ENCODE measurements at regions not wholly inside any gene's neighbourhood (a gene's known extent, or its start where the extent isn't known, plus 50 kb on each side); places are given as distances from the start of the nearest gene placed in this dataset.
"Not testable (repeated sequence)": the region's sequence is repeated elsewhere in the genome, so short reads cannot be mapped to it uniquely, and the experiment has no call there.

DNA sequence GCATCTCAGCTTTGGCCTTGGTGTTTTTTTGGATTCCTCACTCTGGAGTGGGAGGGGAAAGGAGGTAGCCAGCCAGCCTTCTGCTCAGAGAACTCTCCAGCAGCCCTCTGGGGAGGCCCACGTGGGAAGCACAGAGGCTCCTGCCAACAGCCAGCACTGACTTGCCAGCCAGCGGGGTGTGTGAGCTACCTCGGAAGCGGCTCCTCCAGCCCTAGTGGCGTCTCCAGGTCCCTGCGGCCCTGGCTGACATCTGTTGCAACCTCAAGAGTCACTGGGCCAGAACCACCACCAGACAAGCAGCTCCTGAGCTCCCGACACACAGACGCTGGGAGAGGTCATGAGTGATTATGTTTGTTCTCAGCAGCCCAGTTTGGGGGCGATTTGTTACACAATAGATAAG, 180.2 kb upstream of the FZD8 start:
- no peaks in the 10 kb centered on the region for H3K27me3 ChIP-seq (ENCODE audit: insufficient read depth, low read length)
- no peaks in the 10 kb centered on the region for H3K9me3 ChIP-seq (ENCODE audit: low read depth, low read length)
- peak overlapping the region; percentile 49 for H3K4me2 ChIP-seq (ENCODE audit: insufficient read depth, low read length)
- peaks cover 13% of the 10 kb centered on the region for H3K4me1 ChIP-seq (ENCODE audit: insufficient read depth, low read length)
- TF ChIP-seq, protein P1, sequence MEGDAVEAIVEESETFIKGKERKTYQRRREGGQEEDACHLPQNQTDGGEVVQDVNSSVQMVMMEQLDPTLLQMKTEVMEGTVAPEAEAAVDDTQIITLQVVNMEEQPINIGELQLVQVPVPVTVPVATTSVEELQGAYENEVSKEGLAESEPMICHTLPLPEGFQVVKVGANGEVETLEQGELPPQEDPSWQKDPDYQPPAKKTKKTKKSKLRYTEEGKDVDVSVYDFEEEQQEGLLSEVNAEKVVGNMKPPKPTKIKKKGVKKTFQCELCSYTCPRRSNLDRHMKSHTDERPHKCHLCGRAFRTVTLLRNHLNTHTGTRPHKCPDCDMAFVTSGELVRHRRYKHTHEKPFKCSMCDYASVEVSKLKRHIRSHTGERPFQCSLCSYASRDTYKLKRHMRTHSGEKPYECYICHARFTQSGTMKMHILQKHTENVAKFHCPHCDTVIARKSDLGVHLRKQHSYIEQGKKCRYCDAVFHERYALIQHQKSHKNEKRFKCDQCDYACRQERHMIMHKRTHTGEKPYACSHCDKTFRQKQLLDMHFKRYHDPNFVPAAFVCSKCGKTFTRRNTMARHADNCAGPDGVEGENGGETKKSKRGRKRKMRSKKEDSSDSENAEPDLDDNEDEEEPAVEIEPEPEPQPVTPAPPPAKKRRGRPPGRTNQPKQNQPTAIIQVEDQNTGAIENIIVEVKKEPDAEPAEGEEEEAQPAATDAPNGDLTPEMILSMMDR (IDR thresholded peaks at IDR 0.05; ENCODE audit: extremely low read depth, low read depth, low read length) = peak; percentile 46
- H2AFZ ChIP-seq (ENCODE audit: low read length) = peak overlapping the region; percentile 23
- peak overlapping the region; percentile 11 for H3K4me3 ChIP-seq (ENCODE audit: insufficient read depth, low read length)
- DNase-seq (ENCODE audit: insufficient read length, low spot score, missing footprints) = peak; percentile 88
- no peak overlapping the region for H3K27ac ChIP-seq (ENCODE audit: low read depth, low read length)
- no peaks in the 10 kb centered on the region for H3K79me2 ChIP-seq (ENCODE audit: insufficient read depth, low read length)
- no peaks in the 10 kb centered on the region for H3K36me3 ChIP-seq (ENCODE audit: insufficient read depth, low read length)
- no peaks in the 10 kb centered on the region for H4K20me1 ChIP-seq (ENCODE audit: insufficient read depth, low read length)

DNA sequence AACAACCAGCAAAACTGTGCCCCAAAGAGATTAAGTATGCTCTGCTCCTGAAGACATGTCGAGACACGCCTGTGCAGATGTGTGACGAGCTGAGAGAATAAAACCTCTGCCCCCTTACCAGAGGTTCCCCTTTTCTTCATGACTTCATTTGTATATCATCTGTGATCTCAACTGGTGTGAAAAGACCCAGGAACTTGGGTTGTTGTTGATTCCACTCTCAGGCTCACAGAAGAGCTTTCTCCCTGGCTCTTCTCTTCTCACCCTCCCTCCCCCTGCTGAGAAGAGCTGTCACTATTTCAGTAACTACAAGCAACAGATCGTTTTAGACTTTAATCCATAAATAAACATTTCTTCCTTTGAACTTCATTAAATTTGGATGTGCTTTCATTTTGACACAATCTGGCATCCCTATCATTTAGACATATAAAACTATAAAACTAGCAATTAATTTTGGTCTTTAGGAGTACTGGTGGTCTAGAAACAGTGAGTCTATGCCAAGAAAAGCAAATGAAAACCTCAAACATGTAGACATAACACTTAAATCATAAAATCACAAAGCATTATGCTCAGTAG, 179.3 kb upstream of the FZD8 start:
- no peak for DNase-seq (ENCODE audit: insufficient read length, low spot score, missing footprints)

DNA sequence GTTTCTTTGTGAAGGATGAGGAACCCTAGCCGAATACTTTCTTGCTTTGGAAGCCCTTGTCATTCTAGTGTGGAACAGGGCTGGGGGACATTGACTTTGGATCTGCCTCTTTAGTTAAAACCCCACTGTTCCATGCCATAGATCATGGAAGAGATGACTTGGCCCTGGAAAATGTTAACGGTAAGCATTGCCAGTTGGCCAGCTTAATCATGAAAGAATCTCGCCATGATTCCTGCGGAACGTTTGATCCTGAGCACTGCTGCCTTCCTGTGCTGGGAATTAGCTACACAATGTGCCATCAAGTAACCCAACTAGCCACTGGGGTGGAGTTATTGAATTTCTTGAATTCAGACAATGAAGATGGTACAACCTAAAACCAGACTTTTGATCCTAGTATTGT, 177.6 kb upstream of the FZD8 start:
- peaks cover 13% of the 10 kb centered on the region for H3K4me1 ChIP-seq (ENCODE audit: insufficient read depth, low read length)
- no peak overlapping the region for H3K27ac ChIP-seq (ENCODE audit: low read depth, low read length)
- H4K20me1 ChIP-seq (ENCODE audit: insufficient read depth, low read length) = no peaks in the 10 kb centered on the region
- H3K27me3 ChIP-seq (ENCODE audit: insufficient read depth, low read length) = no peaks in the 10 kb centered on the region
- H2AFZ ChIP-seq (ENCODE audit: low read length) = no peak overlapping the region
- DNase-seq (ENCODE audit: insufficient read length, low spot score, missing footprints) = no peak
- no peaks in the 10 kb centered on the region for H3K79me2 ChIP-seq (ENCODE audit: insufficient read depth, low read length)
- H3K4me3 ChIP-seq (ENCODE audit: insufficient read depth, low read length) = no peak overlapping the region
- TF ChIP-seq, protein P1 (IDR thresholded peaks at IDR 0.05; ENCODE audit: extremely low read depth, low read depth, low read length) = no peak
- H3K36me3 ChIP-seq (ENCODE audit: insufficient read depth, low read length) = no peaks in the 10 kb centered on the region
- H3K4me2 ChIP-seq (ENCODE audit: insufficient read depth, low read length) = no peak overlapping the region
- no peaks in the 10 kb centered on the region for H3K9me3 ChIP-seq (ENCODE audit: low read depth, low read length)

More for the DNA sequence above, 179.3 kb upstream of the FZD8 start:
- no peaks in the 10 kb centered on the region for H3K36me3 ChIP-seq (ENCODE audit: insufficient read depth, low read length)
- H3K4me3 ChIP-seq (ENCODE audit: insufficient read depth, low read length) = no peak overlapping the region
- no peaks in the 10 kb centered on the region for H4K20me1 ChIP-seq (ENCODE audit: insufficient read depth, low read length)
- TF ChIP-seq, protein P1 (IDR thresholded peaks at IDR 0.05; ENCODE audit: extremely low read depth, low read depth, low read length) = no peak
- H3K79me2 ChIP-seq (ENCODE audit: insufficient read depth, low read length) = no peaks in the 10 kb centered on the region
- no peaks in the 10 kb centered on the region for H3K9me3 ChIP-seq (ENCODE audit: low read depth, low read length)
- peak overlapping the region; percentile 33 for H3K4me2 ChIP-seq (ENCODE audit: insufficient read depth, low read length)
- peaks cover 13% of the 10 kb centered on the region for H3K4me1 ChIP-seq (ENCODE audit: insufficient read depth, low read length)
- no peak overlapping the region for H3K27ac ChIP-seq (ENCODE audit: low read depth, low read length)
- peak overlapping the region; percentile 0 for H2AFZ ChIP-seq (ENCODE audit: low read length)
- H3K27me3 ChIP-seq (ENCODE audit: insufficient read depth, low read length) = no peaks in the 10 kb centered on the region

DNA sequence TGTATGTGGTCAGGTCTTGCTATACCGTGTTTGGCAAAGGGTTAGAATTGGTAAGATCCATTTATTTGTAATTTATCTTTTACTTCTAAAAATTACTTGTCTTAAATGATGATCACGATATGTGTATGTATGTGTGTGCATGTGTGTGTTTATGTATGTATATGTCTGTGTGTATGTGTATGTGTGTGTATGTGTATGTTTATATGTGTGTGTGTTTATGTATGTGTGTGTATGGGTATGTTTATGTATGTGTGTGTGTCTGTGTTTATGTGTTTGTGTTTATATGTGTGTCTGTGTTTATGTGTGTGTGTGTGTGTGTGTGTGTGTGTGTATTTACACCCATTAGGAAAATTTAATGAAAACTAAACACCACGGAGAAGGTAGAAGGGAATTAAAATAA, 176.9 kb upstream of the FZD8 start:
- Histone ChIP-seq H3K4me2 (ENCODE audit: insufficient read depth, low read length) (no peak overlapping the region), H2AFZ (ENCODE audit: low read length) (no peak overlapping the region), H3K4me3 (ENCODE audit: insufficient read depth, low read length) (no peak overlapping the region), H3K79me2 (ENCODE audit: insufficient read depth, low read length) (no peaks in the 10 kb centered on the region), H4K20me1 (ENCODE audit: insufficient read depth, low read length) (no peaks in the 10 kb centered on the region), H3K27me3 (ENCODE audit: insufficient read depth, low read length) (no peaks in the 10 kb centered on the region), H3K36me3 (ENCODE audit: insufficient read depth, low read length) (no peaks in the 10 kb centered on the region), H3K9me3 (ENCODE audit: low read depth, low read length) (no peaks in the 10 kb centered on the region), H3K4me1 (ENCODE audit: insufficient read depth, low read length) (peaks cover 13% of the 10 kb centered on the region), H3K27ac (ENCODE audit: low read depth, low read length) (no peak overlapping the region)
- TF ChIP-seq, protein P1 (IDR thresholded peaks at IDR 0.05; ENCODE audit: extremely low read depth, low read depth, low read length) = no peak
- no peak for DNase-seq (ENCODE audit: insufficient read length, low spot score, missing footprints)

DNA sequence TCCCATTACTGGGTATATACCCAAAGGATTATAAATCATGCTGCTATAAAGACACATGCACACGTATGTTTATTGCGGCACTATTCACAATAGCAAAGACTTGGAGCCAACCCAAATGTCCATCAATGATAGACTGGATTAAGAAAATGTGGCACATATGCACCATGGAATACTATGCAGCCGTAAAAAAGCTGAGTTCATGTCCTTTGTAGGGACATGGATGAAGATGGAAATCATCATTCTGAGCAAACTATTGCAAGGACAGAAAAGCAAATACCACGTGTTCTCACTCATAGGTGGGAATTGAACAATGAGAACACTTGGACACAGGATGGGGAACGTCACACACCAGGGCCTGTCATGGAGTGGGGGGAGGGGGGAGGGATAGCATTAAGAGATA, 175.0 kb upstream of the FZD8 start:
- H3K4me2 ChIP-seq (ENCODE audit: insufficient read depth, low read length); H3K36me3 ChIP-seq (ENCODE audit: insufficient read depth, low read length): not testable (repeated sequence)

More for the DNA sequence above, 175.0 kb upstream of the FZD8 start:
- H2AFZ ChIP-seq (ENCODE audit: low read length); H3K79me2 ChIP-seq (ENCODE audit: insufficient read depth, low read length); H3K9me3 ChIP-seq (ENCODE audit: low read depth, low read length); H3K4me3 ChIP-seq (ENCODE audit: insufficient read depth, low read length); H3K4me1 ChIP-seq (ENCODE audit: insufficient read depth, low read length); H3K27ac ChIP-seq (ENCODE audit: low read depth, low read length); H3K27me3 ChIP-seq (ENCODE audit: insufficient read depth, low read length); H4K20me1 ChIP-seq (ENCODE audit: insufficient read depth, low read length); DNase-seq (ENCODE audit: insufficient read length, low spot score, missing footprints): not testable (repeated sequence)

All from osteoblast (primary cell).